ENCODE measurements at regions not wholly inside any gene's neighbourhood (a gene's known extent, or its start where the extent isn't known, plus 50 kb on each side); places are given as distances from the start of the nearest gene placed in this dataset.

- H3K4me3 ChIP-seq (ENCODE audit: low read depth, low read length): no peak overlapping the region
- no peak for DNase-seq (ENCODE audit: low read depth)
- no peak for TF ChIP-seq CTCF (IDR thresholded peaks at IDR 0.05; ENCODE audit: control insufficient read depth, extremely low read depth, insufficient read depth)
Measured at GRCh38 chr2:196511258-196512168, 128.0 kb upstream of the CCDC150 start.

- DNase-seq (ENCODE audit: low read depth): no peak
- TF ChIP-seq CTCF (IDR thresholded peaks at IDR 0.05; ENCODE audit: control insufficient read depth, extremely low read depth, insufficient read depth): no peak
- H3K4me3 ChIP-seq (ENCODE audit: low read depth, low read length): no peak overlapping the region
Measured at GRCh38 chr2:196513796-196514526, 125.6 kb upstream of the CCDC150 start.

GRCh38 chr2:196514641-196515040, 124.9 kb upstream of the CCDC150 start:
- no peak for TF ChIP-seq CTCF (IDR thresholded peaks at IDR 0.05; ENCODE audit: control insufficient read depth, extremely low read depth, insufficient read depth)
- DNase-seq (ENCODE audit: low read depth): no peak
- no peak overlapping the region for H3K4me3 ChIP-seq (ENCODE audit: low read depth, low read length)

GRCh38 chr2:196515051-196515450, 124.5 kb upstream of the CCDC150 start:
- no peak for DNase-seq (ENCODE audit: low read depth)
- no peak for TF ChIP-seq CTCF (IDR thresholded peaks at IDR 0.05; ENCODE audit: control insufficient read depth, extremely low read depth, insufficient read depth)
- no peak overlapping the region for H3K4me3 ChIP-seq (ENCODE audit: low read depth, low read length)

- DNase-seq (ENCODE audit: low read depth): no peak
- H3K4me3 ChIP-seq (ENCODE audit: low read depth, low read length): no peak overlapping the region
- TF ChIP-seq CTCF (IDR thresholded peaks at IDR 0.05; ENCODE audit: control insufficient read depth, extremely low read depth, insufficient read depth): no peak
Measured at GRCh38 chr2:196515608-196516007, 123.9 kb upstream of the CCDC150 start.

- H3K4me3 ChIP-seq (ENCODE audit: low read depth, low read length): no peak overlapping the region
- TF ChIP-seq CTCF (IDR thresholded peaks at IDR 0.05; ENCODE audit: control insufficient read depth, extremely low read depth, insufficient read depth): no peak
Measured at GRCh38 chr2:196516564-196516963, 123.0 kb upstream of the CCDC150 start.

More at GRCh38 chr2:196516564-196516963, 123.0 kb upstream of the CCDC150 start:
- no peak for DNase-seq (ENCODE audit: low read depth)

Measured in LNCaP clone FGC (cell line).